MM.1S (cell line): ENCODE measurements at regions not wholly inside any gene's neighbourhood (a gene's known extent, or its start where the extent isn't known, plus 50 kb on each side); places are given as distances from the start of the nearest gene placed in this dataset.
"Not testable (repeated sequence)": the region's sequence is repeated elsewhere in the genome, so short reads cannot be mapped to it uniquely, and the experiment has no call there.

Experiments used
- EZH2phosphoT487 ChIP-seq: fragments of 300-600 bp; sonication (generic); IDR thresholded peaks from 2 replicates; pipeline ENCODE4 v1.6.1; 2018; ENCODE audit warnings: antibody characterized with exemption, low read length
- TF ChIP-seq, protein P1 (sequence below): fragments of 300-600 bp; sonication (generic); IDR thresholded peaks from 2 replicates; pipeline ENCODE4 v1.5.1; 2016; ENCODE audit warnings: antibody characterized with exemption, low read length, mixed read lengths

DNA sequence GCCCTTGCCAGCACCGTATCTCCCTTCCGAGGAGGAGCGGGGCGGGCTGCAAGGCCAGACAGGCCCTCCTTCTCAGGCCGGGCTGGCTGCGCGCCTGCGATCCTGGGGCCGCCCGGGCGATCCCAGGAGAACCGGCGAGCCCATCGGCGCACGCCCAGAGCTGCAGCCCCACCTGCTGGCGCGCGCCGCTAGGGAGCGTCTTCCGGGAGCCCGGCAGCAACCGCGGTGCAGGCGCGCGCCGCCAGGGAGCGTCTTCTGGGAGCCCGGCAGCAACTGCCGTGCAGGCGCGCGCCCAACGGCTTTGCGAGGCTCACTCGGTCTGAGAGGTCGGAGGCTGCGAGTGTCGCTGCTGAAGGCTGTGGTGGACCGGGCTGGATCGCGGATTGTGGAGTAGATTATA lies 915.9 kb downstream of the FOXD4L5 start:
- TF ChIP-seq, protein P1, sequence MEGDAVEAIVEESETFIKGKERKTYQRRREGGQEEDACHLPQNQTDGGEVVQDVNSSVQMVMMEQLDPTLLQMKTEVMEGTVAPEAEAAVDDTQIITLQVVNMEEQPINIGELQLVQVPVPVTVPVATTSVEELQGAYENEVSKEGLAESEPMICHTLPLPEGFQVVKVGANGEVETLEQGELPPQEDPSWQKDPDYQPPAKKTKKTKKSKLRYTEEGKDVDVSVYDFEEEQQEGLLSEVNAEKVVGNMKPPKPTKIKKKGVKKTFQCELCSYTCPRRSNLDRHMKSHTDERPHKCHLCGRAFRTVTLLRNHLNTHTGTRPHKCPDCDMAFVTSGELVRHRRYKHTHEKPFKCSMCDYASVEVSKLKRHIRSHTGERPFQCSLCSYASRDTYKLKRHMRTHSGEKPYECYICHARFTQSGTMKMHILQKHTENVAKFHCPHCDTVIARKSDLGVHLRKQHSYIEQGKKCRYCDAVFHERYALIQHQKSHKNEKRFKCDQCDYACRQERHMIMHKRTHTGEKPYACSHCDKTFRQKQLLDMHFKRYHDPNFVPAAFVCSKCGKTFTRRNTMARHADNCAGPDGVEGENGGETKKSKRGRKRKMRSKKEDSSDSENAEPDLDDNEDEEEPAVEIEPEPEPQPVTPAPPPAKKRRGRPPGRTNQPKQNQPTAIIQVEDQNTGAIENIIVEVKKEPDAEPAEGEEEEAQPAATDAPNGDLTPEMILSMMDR: peak; percentile 9; the same call in 1 of the 2 replicates
- TF ChIP-seq EZH2phosphoT487: not testable (repeated sequence)
